Right lung (tissue), 2 donors: ENCODE measurements at regions not wholly inside any gene's neighbourhood (a gene's known extent, or its start where the extent isn't known, plus 50 kb on each side); places are given as distances from the start of the nearest gene placed in this dataset.
"Not testable (repeated sequence)": the region's sequence is repeated elsewhere in the genome, so short reads cannot be mapped to it uniquely, and the experiment has no call there.

ENCODE experiments used
- DNase-seq, 2 donors: peaks; one replicate each; pipeline ENCODE4 v3.0.0-alpha.2; 2013

DNA sequence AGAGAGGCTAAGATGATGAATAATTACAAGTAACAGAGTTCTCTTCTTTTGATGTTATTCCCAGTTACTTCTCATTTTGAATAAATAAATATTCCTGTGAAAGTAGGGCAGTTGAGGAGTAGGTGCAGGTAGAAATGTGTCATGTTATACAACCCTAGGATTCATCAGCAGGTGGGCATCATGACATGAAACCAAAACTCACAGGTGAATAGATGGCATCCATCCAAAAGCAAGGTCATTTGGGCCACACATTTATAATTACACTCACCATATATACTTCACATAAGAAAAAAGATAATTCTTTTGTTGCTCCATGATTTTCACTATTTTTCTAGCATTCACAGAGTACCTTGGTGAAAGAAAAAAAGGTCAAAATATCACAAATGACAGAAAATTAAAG, 273.6 kb downstream of the ZBBX start:
- no peak for DNase-seq

DNA sequence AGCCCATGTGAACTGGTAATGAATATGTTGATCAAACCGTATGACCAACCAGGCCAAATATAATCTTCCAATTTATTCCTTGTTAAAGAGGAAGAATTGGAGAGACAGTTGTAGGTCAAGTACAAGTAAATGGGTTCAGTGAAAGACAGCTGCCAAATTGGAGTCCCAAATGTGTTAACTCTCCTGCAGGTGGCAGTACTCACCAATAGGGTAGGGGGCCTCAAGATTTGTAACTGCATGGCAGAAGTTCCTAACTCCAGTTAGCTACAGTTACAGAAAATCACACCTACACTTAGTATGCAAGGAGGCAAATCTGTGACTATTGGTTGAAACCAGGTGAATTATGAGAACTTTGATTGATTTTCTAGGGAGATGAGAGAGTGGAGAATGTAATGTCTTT, 278.0 kb downstream of the ZBBX start:
- DNase-seq: no peak

DNA sequence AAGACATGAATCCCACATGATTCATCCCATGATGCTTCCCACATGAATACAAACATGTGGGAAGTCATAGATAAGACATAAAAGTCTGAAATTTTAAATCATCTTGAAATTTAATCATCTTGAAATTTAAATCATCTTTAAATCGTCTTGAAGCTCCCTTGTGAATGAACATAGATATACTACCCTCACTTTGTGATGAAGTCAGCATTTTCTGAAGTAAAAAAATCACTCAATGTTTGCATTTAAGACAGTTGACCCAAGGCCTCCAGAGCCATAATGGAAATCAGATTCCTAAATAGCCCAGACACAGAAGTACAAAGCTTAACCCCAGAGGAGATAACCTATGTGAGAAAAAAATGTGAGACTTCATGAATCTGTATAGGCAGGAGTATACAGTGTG, 279.4 kb downstream of the ZBBX start:
- no peak for DNase-seq

DNA sequence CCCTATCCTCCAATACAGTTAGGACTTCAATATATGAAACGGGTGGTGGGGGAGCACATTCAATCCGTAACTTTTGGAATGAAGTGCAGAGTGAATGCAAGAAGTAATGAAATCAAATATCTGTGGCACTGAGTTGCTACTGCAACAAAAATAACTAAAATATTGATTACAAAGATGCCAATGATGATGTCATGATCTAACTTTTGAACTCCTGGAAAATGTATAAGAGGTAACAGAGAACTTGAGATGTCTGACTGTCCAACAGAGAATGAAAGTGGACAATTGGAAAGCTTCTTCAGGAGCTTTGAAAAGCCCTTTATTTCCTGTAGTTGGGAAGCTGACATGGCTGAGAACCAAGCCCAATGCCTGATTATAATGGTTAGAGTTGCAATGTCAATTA, 279.9 kb downstream of the ZBBX start:
- no peak for DNase-seq

DNA sequence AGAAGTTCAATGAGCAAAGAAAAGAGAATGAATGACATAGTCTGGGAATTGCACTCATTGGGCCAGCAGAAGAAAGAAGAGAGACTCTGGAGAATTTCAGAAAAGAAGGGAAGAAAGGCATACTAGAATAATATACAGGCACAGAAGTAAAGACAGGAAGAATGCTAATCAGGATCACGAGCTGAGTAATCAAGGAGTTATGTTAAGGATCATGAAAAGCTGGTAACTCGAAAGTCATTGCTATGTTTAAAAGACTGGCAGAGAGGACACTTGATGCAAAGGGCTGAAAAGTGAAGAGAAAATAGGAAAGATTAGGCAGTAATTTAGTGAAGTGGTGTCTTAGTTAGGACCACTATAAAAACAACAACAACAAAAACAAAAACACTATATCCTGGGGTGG, 284.1 kb downstream of the ZBBX start:
- no peak for DNase-seq

DNA sequence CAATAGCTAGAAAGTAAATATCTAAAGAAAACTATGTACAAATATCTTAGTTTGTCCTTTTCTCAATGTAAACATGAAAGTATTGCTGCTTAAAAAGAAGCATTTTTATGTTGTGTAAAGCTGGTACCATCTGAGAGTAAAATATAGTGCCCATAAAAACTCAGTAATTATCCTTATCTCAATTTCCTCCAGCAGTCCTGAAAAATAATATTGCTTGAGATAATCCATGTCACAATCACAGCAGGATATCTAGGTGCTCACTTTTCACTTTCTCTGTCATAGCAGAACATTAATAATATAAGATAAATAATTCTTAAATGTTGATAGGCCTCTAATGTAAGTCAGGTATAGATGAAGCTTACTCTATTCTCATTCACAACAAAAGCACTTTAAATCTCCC, 285.5 kb downstream of the ZBBX start:
- DNase-seq: no peak

DNA sequence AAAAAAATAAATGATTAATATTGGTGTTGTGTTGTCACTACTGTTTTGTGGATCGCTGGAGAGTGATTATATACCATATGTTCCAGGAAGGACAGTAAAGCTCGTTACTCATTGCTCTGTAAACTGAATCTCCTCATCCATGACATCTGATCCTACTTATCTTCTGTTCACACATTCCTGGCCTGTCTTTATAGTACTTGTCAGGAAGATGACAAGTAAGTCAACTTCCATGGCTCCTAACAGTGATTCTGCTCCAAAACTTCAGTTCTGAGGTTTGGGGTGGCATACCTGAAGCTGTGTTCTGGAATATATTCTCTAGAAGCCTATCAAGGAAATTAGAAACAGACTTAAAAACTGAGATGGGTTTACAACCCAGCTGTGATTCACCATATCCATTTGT, 288.9 kb downstream of the ZBBX start:
- no peak for DNase-seq

DNA sequence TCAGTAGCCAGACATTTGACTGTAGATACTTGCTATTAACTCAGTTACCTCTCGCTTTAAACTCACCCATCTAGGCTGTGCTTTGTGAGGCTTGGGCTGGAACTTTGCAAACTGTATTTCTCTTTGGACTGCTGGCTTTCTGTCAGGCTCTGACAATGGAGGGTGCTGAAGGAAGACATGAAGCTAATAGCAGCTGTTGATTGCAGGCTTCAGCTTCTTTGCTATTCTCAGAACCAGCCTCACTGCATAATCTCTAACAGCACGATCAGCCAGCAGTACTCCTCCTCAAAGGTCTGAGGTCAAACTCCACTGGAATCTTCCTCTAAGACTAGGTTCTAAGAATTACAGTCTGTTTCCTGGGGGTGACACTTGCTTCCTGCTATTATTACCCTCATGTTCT, 295.6 kb downstream of the ZBBX start:
- DNase-seq: no peak

DNA sequence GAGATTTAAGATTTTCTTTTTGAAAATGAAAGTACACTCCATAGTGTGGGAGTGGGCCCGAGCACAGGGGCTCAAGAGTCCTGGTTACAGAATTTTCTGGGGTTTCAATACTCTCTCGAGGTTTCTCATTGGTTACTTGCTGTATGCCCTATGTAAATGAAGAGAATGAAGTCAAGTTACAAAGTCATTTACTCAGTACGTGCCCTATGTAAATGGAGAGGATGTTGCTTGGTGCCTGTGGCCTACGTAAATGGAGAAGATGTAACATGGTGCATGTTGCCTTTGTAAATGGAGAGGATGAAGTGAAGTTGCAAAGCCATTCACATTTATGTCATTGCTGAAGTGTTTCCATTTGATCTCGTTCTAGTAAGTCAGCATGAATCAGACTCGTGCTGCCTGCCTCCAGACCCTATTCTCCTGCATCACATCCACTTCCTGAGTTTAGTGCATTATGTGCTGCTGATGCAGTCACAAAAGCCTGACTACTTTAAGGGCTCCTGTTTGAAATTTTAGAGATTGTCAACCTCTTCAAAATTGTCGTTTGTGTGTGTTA, 302.0 kb downstream of the ZBBX start:
- no peak for DNase-seq

DNA sequence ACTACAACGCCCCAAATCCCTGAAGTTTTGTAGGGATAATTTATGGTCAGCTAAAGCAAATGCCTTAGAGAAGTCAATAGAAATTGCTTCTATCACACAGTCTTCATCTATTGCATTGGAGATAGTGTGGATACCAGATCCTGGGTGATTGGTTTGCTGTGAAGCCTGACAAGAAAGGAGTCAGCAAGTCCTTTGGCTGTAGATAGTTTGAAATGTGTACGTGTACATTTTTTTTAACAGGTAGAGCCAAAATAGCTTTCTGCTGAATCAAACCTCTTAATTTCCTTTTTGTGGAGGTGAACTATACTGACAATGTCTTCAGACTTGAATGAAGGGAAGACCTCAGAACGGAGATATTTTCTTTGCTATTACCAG, 312.3 kb downstream of the ZBBX start:
- DNase-seq: no peak

DNA sequence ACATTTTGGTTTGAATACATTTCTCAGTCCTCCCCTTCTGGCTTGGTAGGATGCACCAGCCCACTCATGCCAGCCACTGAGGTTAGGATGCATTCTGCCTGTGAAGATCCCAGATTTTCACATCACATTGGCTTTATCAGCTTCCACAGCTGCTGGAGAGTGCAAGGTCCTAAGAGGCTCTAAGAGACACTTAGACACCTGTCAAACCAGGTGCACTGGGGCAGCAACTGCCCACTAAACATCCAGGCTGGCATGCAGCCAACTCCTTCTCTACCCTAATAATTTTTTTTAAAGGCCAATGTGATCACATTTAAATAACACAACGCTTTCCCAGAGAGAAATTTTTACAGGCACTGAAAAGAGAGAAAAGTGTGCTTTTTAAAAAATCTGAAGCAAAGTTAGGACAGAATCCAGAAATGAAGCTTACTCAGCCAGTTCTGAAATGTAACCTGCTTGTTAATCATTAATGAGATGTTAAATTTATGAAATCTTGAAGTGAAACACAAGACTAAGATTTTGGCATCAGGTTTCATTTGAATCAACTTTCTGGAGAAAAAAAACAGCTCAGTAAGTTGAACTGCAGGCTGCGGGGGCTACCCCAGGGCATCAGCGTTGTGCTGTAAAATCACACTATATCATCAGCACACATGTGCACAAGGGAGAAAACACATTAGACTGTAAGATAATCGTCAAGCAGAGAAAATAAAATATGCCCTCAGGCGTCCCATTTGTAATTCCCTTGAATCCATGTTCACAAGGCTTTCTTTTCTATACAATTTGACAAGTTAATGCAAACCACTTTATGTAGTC, 312.9 kb downstream of the ZBBX start:
- peak; percentile 11 to 20 for DNase-seq

DNA sequence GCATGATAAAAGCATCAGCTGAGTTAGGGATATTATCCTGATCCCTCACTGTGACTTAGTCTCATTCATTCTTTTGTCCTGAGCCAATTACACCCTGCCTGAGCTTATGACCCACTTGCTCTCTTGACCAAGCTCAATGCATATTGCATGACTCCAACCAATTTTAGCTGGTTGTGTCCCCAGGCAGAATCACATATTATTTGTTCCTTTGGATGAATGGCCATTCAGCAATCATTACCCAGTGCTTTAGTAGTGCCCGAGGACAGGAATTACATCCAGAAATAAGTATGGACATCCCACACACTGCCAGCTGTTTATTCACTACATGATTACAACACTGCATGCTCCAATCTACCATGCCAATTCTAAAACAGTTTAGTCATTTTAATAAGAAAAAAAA, 322.5 kb downstream of the ZBBX start:
- no peak for DNase-seq

DNA sequence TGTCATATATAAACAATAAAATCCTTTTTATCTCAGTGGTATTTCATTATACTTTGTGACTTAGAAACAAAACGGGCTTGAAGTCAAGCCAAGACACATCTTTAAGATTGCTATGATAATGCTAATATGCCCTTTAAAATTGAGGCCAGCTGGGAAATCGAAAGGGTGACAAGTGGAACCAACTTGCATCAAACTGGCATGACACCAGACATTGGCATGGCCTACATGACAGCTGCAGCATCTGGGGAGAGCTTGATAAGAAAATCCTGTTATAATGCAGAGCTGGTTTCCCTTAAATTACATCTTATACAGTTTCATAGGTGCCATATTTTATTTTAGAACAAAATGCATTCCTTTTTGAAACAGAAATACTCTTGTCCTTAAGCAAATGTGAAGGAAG, 325.2 kb downstream of the ZBBX start:
- DNase-seq: no peak

DNA sequence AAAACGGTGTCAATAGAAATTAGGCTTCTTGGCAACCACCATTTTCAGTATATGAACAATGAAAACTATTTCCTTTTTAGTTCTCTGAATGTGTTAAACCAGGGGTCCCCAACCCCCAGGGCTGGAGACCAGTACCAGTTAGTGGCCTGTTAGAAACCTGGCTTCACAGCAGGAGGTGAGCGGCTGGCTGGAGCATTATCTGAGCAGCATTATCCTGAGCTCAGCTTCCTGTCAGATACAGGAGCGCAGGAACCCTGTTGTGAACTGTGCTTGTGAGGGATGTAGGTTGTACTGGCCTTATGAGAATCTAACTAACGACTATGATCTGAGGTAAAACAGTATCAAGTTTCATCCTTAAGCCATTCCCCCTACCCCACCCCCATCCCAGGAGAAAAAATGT, 328.7 kb downstream of the ZBBX start:
- DNase-seq: no peak

DNA sequence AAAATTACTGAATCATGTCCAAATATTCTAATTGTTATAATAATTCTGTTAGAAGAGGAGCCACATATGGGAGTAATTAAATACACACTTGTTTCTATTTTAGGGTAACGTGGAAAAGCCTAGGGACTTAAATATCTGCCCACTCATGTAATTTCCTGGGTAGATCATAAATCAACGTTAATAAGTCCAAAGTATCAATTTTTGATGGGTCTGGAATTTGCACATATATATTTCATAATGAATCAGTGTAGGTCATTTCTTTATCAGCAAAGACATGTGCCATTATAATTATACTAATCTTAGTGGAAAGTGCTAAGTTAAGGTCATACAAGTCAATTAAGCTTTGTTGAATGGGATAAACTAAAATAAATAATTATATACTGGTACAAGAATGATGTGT, 346.2 kb downstream of the ZBBX start:
- DNase-seq: no peak

DNA sequence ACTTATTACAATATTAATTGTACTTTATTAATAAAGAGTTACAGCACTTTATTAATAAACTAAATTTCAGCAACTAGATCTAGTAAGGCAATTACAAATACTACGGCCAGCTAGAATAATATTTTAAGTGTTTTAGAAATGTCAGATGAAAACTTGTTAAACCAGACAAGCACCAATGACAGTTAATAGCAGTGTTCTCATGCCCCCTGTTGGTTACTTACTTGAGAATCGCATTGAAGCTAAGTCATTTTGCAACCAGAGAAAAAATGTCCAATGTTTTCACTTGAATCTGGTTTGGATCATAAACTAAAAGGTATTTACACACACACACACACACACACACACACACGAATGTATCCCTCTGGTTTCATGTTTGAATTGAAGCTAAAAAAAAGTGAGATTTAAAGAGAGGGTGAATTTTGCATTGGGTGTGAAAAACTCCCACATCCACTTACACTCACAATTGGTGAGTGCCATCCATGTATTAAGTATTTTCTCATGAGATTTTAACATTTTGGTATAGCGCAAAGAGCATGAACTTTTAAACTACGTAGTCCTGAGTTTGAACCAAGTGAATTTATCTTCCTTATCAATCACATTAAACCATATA, 347.7 kb downstream of the ZBBX start:
- peak; percentile 44 to 62 for DNase-seq

DNA sequence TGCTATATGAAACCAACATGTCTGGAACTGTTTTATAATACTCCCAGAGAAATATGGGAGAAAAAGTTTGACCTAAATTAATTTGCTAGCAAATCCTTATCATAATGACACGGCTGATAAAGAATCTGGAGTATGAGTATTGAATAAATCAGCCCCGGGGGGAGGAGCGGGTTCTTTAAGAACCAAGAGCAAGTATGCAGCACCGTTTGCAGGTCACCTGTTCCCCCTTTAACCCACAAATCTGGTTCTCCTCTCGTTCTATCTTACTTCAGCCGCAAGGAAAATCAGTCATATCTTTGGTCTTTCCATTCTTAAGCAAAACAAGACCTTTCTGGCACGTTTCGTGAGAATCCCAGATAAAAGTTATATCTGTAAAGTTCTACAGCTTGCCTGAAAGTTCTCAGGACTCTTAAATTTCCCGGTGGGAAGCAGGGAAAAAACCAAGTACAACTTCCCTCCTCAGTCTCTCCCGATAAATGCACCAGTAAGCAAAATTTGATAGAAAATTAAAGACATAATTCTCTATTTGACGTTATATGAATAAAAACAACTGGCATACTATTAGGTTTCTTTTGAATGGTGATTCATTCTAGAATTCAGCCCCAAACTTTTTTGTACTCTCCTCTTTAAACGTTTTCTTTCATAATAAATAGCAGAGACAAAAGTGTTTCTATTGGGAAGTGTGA, 348.6 kb downstream of the ZBBX start:
- no peak for DNase-seq

DNA sequence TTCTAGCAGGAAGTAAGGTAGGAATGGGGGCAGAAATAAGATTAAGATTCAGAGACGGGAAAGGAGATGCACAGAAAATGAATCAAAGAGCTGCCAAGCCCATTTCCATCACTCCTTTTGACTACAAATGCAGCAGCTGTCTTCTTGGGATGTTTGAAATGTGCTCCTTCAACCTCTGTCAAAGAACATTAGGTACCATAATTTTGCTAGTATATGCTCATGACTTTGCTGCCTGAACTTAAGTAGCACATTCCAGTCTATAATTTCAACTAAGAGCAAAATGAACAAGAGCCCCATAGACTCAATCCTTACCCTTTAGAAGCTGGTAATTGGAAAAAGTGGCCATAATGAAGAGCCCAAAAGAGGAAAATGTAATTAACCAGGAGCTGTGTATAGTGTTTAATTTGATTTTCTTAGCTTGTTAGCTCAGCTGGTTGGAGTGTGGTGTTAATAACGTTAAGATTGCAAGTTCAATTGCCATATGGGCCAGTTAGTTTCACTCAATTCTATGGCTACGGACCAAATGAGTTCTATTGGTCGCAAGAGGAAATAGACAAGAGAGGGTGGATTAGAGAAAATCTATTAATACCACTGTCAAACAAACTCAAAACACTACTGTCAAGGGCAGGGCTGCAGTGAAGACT, 349.9 kb downstream of the ZBBX start:
- no peak for DNase-seq

DNA sequence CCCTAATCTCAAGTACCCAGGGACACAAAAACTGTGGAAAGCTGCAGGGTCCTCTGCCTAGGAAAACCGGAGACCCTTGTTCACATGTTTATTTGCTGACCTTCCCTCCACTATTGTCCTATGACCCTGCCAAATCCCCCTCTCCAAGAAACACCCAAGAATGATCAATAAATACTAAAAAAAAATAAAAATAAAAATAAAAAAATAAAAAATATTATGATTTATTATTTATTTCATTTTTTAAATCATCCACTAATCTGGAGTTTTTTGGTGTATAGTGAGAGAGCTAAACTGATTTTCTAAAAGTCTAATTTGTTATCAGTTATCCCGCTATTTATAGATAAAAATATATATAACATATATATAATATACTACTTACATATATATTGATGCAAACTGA, 360.6 kb downstream of the ZBBX start:
- DNase-seq: not testable (repeated sequence)

DNA sequence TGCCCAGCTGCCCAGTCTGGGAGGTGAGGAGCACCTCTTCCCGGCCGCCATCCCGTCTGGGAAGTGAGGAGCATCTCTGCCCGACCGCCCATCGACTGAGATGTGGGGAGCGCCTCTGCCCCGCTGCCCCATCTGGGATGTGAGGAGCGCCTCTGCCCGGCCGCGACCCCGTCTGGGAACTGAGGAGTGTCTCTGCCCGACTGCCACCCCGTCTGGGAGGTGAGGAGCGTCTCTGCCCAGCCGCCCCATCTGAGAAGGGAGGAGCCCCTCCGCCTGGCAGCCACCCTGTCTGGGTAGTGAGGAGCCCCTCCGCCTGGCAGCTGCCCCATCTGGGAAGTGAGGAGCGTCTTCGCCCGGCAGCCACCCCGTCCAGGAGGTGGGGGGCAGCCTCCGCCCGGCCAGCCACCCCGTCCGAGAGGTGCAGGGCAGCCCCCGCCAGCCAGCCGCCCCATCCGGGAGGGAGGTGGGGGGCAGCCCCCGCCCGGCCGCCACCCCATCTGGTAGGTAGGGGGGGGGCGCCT, 361.4 kb downstream of the ZBBX start:
- not testable (repeated sequence) for DNase-seq

DNA sequence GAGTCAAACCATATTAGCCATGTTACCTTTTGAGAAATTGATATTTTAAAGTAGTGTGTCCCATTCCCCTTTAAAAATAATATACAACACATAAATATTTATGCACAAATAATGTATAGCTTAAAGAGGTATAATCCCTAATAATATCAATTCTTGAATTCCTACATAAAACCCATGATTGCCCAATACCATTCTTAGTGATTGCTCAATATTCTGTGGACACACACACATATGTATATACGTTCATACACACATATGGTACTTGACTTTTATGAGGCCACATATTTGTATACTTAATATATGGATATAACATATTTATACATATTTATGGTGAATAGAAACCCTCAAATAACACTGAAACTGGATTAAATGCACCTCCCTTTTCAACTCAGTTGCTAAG, 367.4 kb downstream of the ZBBX start:
- DNase-seq: no peak

DNA sequence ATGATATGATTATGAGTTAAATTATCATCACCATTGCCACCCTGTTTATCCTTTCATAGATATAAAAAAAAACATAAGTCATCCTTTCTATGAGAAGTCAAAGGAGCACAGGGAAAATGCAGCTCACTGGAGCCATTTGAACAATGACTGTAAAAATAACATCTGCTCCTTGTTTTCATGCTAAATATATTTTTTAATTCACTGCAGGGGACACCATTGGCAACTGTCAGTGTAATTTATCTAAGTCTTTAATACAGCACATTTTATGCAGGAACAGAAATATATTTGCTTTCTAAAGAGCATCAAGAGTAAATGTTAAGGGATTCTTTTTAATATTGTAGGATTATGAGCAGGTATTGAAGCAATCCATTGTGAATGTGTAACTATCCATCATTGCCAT, 371.3 kb downstream of the ZBBX start:
- DNase-seq: no peak
